DMS53 treated with DMSO at 0.1 percent for 48 hours (cell line): ENCODE measurements at regions not wholly inside any gene's neighbourhood (a gene's known extent, or its start where the extent isn't known, plus 50 kb on each side); places are given as distances from the start of the nearest gene placed in this dataset.
"Not testable (repeated sequence)": the region's sequence is repeated elsewhere in the genome, so short reads cannot be mapped to it uniquely, and the experiment has no call there.

ENCODE experiments used
- DNase-seq: peaks from one replicate; lab custom pipeline; 2025; ENCODE audit not compliant: unreplicated experiment; lab: John Stamatoyannopoulos, UW

- DNase-seq, result not testable (repeated sequence)
Measured at GRCh38 chr16:21533474-21533873, 65.9 kb upstream of the METTL9 start.

GRCh38 chr16:21534561-21534960, 64.8 kb upstream of the METTL9 start:
- not testable (repeated sequence) for DNase-seq

GRCh38 chr16:21535201-21535600, 64.2 kb upstream of the METTL9 start:
- DNase-seq, result not testable (repeated sequence)

- DNase-seq, result not testable (repeated sequence)
Measured at GRCh38 chr16:21536740-21537139, 62.6 kb upstream of the METTL9 start.

GRCh38 chr16:21537598-21537997, 61.8 kb upstream of the METTL9 start:
- DNase-seq, result not testable (repeated sequence)

GRCh38 chr16:21539107-21539618, 60.2 kb upstream of the METTL9 start:
- not testable (repeated sequence) for DNase-seq

- not testable (repeated sequence) for DNase-seq
Measured at GRCh38 chr16:21540770-21541433, 58.5 kb upstream of the METTL9 start.

- not testable (repeated sequence) for DNase-seq
Measured at GRCh38 chr16:21541611-21542051, 57.7 kb upstream of the METTL9 start.

- DNase-seq, result not testable (repeated sequence)
Measured at GRCh38 chr16:21542075-21542474, 57.3 kb upstream of the METTL9 start.

- DNase-seq, result not testable (repeated sequence)
Measured at GRCh38 chr16:21542491-21543124, 56.8 kb upstream of the METTL9 start.

GRCh38 chr16:21543151-21543836, 56.1 kb upstream of the METTL9 start:
- not testable (repeated sequence) for DNase-seq

GRCh38 chr16:21545664-21546326, 53.6 kb upstream of the METTL9 start:
- not testable (repeated sequence) for DNase-seq

- DNase-seq, result not testable (repeated sequence)
Measured at GRCh38 chr16:21549396-21549795, 50.0 kb upstream of the METTL9 start.
